Endothelial cell (in vitro differentiated cells): ENCODE measurements at regions not wholly inside any gene's neighbourhood (a gene's known extent, or its start where the extent isn't known, plus 50 kb on each side); places are given as distances from the start of the nearest gene placed in this dataset.

Experiments used
- DNase-seq: peaks from one replicate; pipeline ENCODE4 v3.0.0; 2021; ENCODE audit warnings: low spot score
- H3K27ac Mint-ChIP-seq: one replicate; pipeline ENCODE4 v1.8.0; 2021; ENCODE audit warnings: mixed read lengths, inconsistent platforms; ENCODE audit not compliant: unreplicated experiment
- H3K27me3 Mint-ChIP-seq: one replicate; pipeline ENCODE4 v1.8.0; 2021; ENCODE audit warnings: mild to moderate bottlenecking, moderate library complexity, mixed read lengths, inconsistent platforms; ENCODE audit not compliant: unreplicated experiment
- H3K36me3 Mint-ChIP-seq: one replicate; pipeline ENCODE4 v1.8.0; 2021; ENCODE audit warnings: mild to moderate bottlenecking, low read depth, mixed read lengths, inconsistent platforms; ENCODE audit not compliant: unreplicated experiment
- H3K4me1 Mint-ChIP-seq: one replicate; pipeline ENCODE4 v1.8.0; 2021; ENCODE audit warnings: mild to moderate bottlenecking, mixed read lengths, inconsistent platforms; ENCODE audit not compliant: unreplicated experiment
- H3K4me3 Mint-ChIP-seq: one replicate; pipeline ENCODE4 v1.8.0; 2021; ENCODE audit warnings: mild to moderate bottlenecking, mixed read lengths, inconsistent platforms; ENCODE audit not compliant: unreplicated experiment
- H3K9me3 Mint-ChIP-seq: one replicate; pipeline ENCODE4 v1.8.0; 2021; ENCODE audit warnings: mixed read lengths, inconsistent platforms; ENCODE audit not compliant: unreplicated experiment
- CTCF ChIP-seq: fragments of 200-600 bp; sonication (generic); IDR thresholded peaks from one replicate; pipeline ENCODE4 v1.5.0; 2021; ENCODE audit warnings: antibody characterized with exemption; ENCODE audit not compliant: unreplicated experiment

GRCh38 chr1:25112400-25112799 is 119.9 kb downstream of the SYF2 start:
- Mint-ChIP-seq H3K27me3 (peaks cover 5% of the 10 kb centered on the region), H3K4me3 (no peak overlapping the region), H3K27ac (no peak overlapping the region), H3K4me1 (no peaks in the 10 kb centered on the region), H3K9me3 (no peaks in the 10 kb centered on the region), H3K36me3 (peaks cover 6% of the 10 kb centered on the region)
- DNase-seq, result no peak
- TF ChIP-seq CTCF, result no peak

GRCh38 chr1:25111706-25112105 is 120.6 kb downstream of the SYF2 start:
- no peak overlapping the region for H3K27ac Mint-ChIP-seq
- no peak for TF ChIP-seq CTCF
- H3K4me1 Mint-ChIP-seq, result no peaks in the 10 kb centered on the region
- H3K36me3 Mint-ChIP-seq, result peaks cover 6% of the 10 kb centered on the region
- H3K27me3 Mint-ChIP-seq, result peaks cover 5% of the 10 kb centered on the region
- H3K9me3 Mint-ChIP-seq, result no peaks in the 10 kb centered on the region
- no peak overlapping the region for H3K4me3 Mint-ChIP-seq
- DNase-seq, result no peak

- Mint-ChIP-seq H3K4me1 (no peaks in the 10 kb centered on the region), H3K4me3 (no peak overlapping the region), H3K9me3 (no peaks in the 10 kb centered on the region), H3K27ac (no peak overlapping the region), H3K36me3 (peaks cover 6% of the 10 kb centered on the region), H3K27me3 (peaks cover 2% of the 10 kb centered on the region)
- no peak for TF ChIP-seq CTCF
- no peak for DNase-seq
Observed at GRCh38 chr1:25110485-25110884, 121.8 kb downstream of the SYF2 start.

- H3K4me3 Mint-ChIP-seq, result no peak overlapping the region
- no peaks in the 10 kb centered on the region for H3K9me3 Mint-ChIP-seq
- H3K27ac Mint-ChIP-seq, result no peak overlapping the region
- H3K36me3 Mint-ChIP-seq, result peaks cover 6% of the 10 kb centered on the region
- TF ChIP-seq CTCF, result no peak
- H3K27me3 Mint-ChIP-seq, result peaks cover 2% of the 10 kb centered on the region
- H3K4me1 Mint-ChIP-seq, result no peaks in the 10 kb centered on the region
- no peak for DNase-seq
Observed at GRCh38 chr1:25110036-25110435, 122.3 kb downstream of the SYF2 start.

GRCh38 chr1:25109531-25109951 is 122.8 kb downstream of the SYF2 start:
- Mint-ChIP-seq H3K36me3 (peaks cover 6% of the 10 kb centered on the region), H3K4me1 (no peaks in the 10 kb centered on the region), H3K4me3 (no peak overlapping the region), H3K27me3 (peaks cover 2% of the 10 kb centered on the region), H3K9me3 (no peaks in the 10 kb centered on the region), H3K27ac (no peak overlapping the region)
- TF ChIP-seq CTCF, result no peak
- DNase-seq, result no peak
